Epithelial cell of esophagus (primary cell): ENCODE measurements at regions not wholly inside any gene's neighbourhood (a gene's known extent, or its start where the extent isn't known, plus 50 kb on each side); places are given as distances from the start of the nearest gene placed in this dataset.

Source experiments
- DNase-seq: peaks from one replicate; pipeline ENCODE4 v3.0.0; 2010; ENCODE audit warnings: low read depth
- H3K4me3 ChIP-seq: 2 replicates; pipeline ENCODE4 v1.5.1; 2011; ENCODE audit warnings: mild to moderate bottlenecking, low read length, control low read depth
- TF ChIP-seq, protein P1 (sequence below): IDR thresholded peaks from 2 replicates; pipeline ENCODE4 v1.5.1; 2011; ENCODE audit warnings: low read depth, mild to moderate bottlenecking, low read length, control low read depth, inconsistent platforms; ENCODE audit not compliant: insufficient read depth; ENCODE audit errors: missing control alignments

DNA sequence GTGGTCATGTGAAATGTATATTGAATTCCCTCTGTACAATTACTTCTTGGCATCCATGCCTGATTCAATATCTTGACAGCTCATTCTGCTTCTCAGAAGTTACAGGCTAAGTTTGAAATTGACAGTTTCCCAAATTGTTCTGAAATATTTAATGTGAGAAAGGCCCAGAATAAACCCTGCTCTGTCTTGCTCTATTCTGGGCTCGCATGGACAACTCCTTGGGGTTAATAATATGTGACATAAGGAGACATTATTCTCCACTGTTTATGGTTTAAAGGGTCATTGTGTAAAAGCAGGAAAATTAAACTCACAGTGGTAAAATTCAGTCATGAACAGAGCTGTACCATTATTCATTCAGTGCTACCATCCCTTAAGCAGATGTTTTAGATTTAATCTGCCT lies 160.7 kb upstream of the CNTNAP5 start:
- H3K4me3 ChIP-seq = no peak overlapping the region
- TF ChIP-seq, protein P1, sequence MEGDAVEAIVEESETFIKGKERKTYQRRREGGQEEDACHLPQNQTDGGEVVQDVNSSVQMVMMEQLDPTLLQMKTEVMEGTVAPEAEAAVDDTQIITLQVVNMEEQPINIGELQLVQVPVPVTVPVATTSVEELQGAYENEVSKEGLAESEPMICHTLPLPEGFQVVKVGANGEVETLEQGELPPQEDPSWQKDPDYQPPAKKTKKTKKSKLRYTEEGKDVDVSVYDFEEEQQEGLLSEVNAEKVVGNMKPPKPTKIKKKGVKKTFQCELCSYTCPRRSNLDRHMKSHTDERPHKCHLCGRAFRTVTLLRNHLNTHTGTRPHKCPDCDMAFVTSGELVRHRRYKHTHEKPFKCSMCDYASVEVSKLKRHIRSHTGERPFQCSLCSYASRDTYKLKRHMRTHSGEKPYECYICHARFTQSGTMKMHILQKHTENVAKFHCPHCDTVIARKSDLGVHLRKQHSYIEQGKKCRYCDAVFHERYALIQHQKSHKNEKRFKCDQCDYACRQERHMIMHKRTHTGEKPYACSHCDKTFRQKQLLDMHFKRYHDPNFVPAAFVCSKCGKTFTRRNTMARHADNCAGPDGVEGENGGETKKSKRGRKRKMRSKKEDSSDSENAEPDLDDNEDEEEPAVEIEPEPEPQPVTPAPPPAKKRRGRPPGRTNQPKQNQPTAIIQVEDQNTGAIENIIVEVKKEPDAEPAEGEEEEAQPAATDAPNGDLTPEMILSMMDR = no peak
- no peak for DNase-seq

DNA sequence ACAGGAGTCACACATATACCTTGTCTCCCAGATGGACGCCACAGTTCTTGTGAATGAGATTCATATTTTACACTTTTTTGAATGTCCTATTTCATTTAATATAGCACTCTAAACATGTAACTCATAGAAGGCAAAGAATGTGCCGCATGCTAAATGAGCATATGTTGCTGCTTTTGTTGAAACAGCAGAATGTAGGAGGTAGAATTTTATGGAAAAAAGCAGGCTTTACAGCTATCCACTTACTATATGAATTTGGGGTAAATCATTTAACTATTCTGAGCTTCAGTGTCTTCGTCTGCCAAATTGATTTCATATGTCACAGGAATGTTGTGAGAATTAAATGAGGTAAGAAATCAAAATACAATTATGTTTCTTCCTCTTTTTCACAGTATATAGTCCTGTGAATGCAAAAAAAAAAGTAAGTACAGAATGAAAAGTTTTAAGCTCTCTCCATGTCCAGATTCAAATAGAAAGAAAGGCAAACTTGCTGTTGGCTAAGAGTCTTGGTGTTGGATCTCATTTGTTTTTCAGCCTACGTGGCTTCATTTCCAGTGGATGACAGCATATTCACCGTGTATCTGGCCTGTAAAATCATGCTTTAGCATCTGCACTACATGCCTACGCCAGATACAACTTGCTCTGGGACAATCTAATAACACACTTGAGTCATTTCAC lies 154.7 kb upstream of the CNTNAP5 start:
- TF ChIP-seq, protein P1 = no peak
- DNase-seq = peak; percentile 6
- no peak overlapping the region for H3K4me3 ChIP-seq

DNA sequence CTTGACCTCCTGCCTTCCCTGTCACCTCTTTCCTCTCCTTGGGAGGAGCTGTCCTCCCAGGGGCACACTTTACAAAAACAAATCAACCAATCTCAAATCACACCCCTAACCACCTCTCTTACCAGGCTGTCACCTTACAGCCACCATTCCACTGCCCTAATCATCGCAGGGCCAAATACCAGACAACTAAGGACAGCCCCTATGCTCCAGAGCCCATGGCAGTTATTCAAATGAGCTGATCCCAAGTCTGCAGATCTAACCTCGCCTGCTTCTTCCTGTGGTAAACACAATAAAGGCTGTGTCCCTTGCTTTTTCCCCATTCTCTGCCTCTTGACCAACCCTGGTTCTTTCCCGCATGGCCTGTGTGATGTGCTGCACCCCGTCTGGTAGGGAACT lies 154.2 kb upstream of the CNTNAP5 start:
- H3K4me3 ChIP-seq = no peak overlapping the region
- TF ChIP-seq, protein P1 = no peak
- DNase-seq = no peak

DNA sequence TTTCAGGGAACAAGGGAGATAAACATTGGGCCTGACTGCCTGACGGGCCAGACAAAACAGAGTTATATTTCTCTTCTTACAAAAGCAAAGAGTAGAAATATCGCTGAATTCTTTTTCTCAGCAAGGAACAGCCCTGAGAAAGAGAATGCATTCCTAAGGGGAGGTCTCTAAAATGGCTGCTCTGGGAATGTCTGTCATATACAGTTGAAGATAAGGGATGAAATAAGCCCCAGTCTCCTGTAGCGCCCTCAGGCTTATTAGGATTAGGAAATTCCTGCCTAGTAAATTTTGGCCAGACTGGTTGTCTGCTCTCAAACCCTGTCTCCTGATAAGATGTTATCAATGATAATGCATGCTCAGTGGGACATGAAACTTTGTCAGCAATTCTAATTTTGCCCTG lies 134.9 kb upstream of the CNTNAP5 start:
- DNase-seq = no peak
- H3K4me3 ChIP-seq = no peak overlapping the region
- TF ChIP-seq, protein P1 = no peak

DNA sequence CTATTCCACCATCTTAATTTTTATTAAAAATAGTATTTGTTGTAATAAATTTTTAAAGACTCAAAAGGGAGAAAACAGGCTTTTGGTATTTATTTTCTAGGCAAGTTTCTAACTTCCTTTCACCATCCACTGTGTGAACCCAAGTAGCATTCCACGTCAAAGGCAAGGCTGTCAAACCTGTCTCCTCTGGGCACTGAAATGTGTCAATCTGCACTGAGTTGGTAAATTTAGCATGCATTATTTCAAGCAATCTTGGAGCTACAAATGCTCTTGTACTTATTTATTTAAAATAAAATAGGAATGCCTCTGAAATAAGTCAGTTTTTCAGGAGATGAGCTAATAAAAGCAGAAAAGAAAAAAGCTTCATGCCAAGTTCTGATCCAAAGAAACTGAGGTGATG lies 130.9 kb upstream of the CNTNAP5 start:
- no peak for DNase-seq

DNA sequence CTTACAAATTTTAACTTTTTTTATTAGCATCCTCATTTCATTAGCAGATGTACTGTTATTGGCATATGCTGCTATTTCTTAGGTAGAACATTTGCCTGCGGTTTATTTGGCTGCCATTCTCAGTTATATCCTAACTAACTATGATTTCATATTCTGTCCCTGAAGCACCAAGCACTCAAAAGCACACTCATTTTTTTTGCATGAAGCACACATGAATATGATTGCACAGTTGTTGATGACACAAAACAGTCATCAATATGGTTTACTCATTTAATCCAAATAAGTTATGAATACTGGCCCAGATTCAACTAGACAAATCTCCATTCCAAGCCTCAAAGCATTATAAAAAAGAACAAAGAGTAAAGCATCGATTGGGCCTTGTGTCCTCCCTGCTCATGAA lies 129.4 kb upstream of the CNTNAP5 start:
- DNase-seq = no peak
- TF ChIP-seq, protein P1 = no peak
- H3K4me3 ChIP-seq = no peak overlapping the region

More for the DNA sequence above, 130.9 kb upstream of the CNTNAP5 start:
- H3K4me3 ChIP-seq = no peak overlapping the region
- TF ChIP-seq, protein P1 = no peak

DNA sequence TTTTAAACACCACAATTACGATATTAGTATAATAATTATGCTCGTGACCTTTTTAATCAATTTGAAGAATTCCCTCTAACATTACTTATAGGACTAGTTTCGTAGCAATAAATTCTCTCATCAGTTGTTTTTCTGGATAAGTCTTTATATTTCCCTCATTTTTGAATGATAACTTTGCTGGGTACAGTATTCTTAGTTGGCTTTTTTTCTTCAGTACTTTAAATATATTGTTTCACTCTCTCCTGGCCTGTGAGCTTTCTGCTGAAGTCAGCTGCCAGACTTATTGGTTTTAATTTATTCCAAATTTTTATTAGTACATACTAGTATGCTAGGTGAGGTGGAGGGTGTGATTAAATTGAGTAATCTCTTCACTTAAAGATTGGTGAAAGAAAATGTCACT lies 123.8 kb upstream of the CNTNAP5 start:
- no peak for DNase-seq
- TF ChIP-seq, protein P1 = no peak
- no peak overlapping the region for H3K4me3 ChIP-seq
